KMS-11 (cell line): ENCODE measurements at regions not wholly inside any gene's neighbourhood (a gene's known extent, or its start where the extent isn't known, plus 50 kb on each side); places are given as distances from the start of the nearest gene placed in this dataset.

Source experiments
- H2AFZ ChIP-seq: fragments of 200-600 bp; sonication (generic); 2 replicates; pipeline ENCODE4 v1.6.1; 2016; ENCODE audit warnings: antibody characterized with exemption, mixed run types, low read depth
- H3K27ac ChIP-seq: fragments of 200-600 bp; sonication (generic); 2 replicates; pipeline ENCODE4 v1.6.1; 2016; ENCODE audit warnings: mild to moderate bottlenecking, mixed run types
- H3K27me3 ChIP-seq: fragments of 200-600 bp; sonication (generic); 2 replicates; pipeline ENCODE4 v1.6.1; 2017; ENCODE audit warnings: mild to moderate bottlenecking, low read depth, mixed run types, moderate library complexity; ENCODE audit not compliant: insufficient read depth
- H3K36me3 ChIP-seq: fragments of 200-600 bp; sonication (generic); 2 replicates; pipeline ENCODE4 v1.6.1; 2017; ENCODE audit warnings: mild to moderate bottlenecking, mixed run types; ENCODE audit not compliant: insufficient read depth
- H3K4me1 ChIP-seq: fragments of 200-600 bp; sonication (generic); 2 replicates; pipeline ENCODE4 v1.6.1; 2016; ENCODE audit warnings: mild to moderate bottlenecking, low read depth, mixed run types; ENCODE audit not compliant: poor library complexity, severe bottlenecking
- H3K4me2 ChIP-seq: fragments of 200-600 bp; sonication (generic); 2 replicates; pipeline ENCODE4 v1.7.0; 2016; ENCODE audit warnings: mild to moderate bottlenecking, mixed run types
- H3K4me3 ChIP-seq: fragments of 200-600 bp; sonication (generic); IDR thresholded peaks from 2 replicates; pipeline ENCODE4 v1.6.1; 2017; ENCODE audit warnings: low read depth, low read length, mixed read lengths; ENCODE audit not compliant: insufficient read depth
- H3K79me2 ChIP-seq: fragments of 200-600 bp; sonication (generic); 2 replicates; pipeline ENCODE4 v1.6.1; 2016; ENCODE audit warnings: low read depth, mixed run types; ENCODE audit not compliant: insufficient read depth
- H3K9ac ChIP-seq: fragments of 200-600 bp; sonication (generic); 2 replicates; pipeline ENCODE4 v1.6.1; 2016; ENCODE audit warnings: mild to moderate bottlenecking, mixed run types
- H4K20me1 ChIP-seq: fragments of 200-600 bp; sonication (generic); 2 replicates; pipeline ENCODE4 v1.6.1; 2016; ENCODE audit warnings: mild to moderate bottlenecking, mixed run types; ENCODE audit not compliant: insufficient read depth
- CTCF ChIP-seq: fragments of 200-600 bp; sonication (generic); conservative IDR thresholded peaks from 2 replicates; pipeline ENCODE4 v1.6.1; 2017; ENCODE audit warnings: low read depth, mild to moderate bottlenecking, antibody characterized with exemption, low read length, moderate library complexity, mixed read lengths

- Histone ChIP-seq H3K79me2 (no peaks in the 10 kb centered on the region), H3K4me1 (no peaks in the 10 kb centered on the region), H3K36me3 (no peaks in the 10 kb centered on the region), H3K9ac (no peak overlapping the region), H2AFZ (no peak overlapping the region), H3K4me3 (no peak overlapping the region), H3K27me3 (no peaks in the 10 kb centered on the region), H3K4me2 (no peak overlapping the region), H3K27ac (no peak overlapping the region), H4K20me1 (no peaks in the 10 kb centered on the region)
- peak; percentile 63; the same call in 1 of the 2 replicates for TF ChIP-seq CTCF
These were observed 142.5 kb downstream of the CXXC4 start for GRCh38 chr4:104352211-104352610.

DNA sequence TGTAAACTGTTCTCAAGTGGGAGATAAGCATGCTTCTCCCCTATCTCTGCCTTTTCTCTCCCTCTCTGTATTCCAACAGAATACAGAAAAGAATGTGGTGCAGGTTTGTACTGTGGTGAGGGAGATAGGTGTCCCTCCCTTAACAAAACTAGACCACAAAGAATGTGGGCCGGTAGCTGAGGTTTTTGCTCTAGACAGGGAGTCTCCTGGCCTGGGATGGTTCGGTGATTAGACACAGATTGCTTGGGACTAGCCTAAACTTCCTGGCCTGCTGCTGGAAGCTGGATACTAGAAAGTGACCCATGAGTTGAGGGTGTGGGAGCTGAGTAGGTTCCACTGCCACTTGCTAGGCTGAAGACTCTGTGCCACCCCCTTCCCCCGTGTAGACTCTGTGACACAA, 143.0 kb downstream of the CXXC4 start:
- H3K4me1 ChIP-seq: no peaks in the 10 kb centered on the region
- H3K4me3 ChIP-seq: no peak overlapping the region
- H3K27ac ChIP-seq: no peak overlapping the region
- no peak overlapping the region for H3K9ac ChIP-seq
- H3K79me2 ChIP-seq: no peaks in the 10 kb centered on the region
- H3K27me3 ChIP-seq: no peaks in the 10 kb centered on the region
- H4K20me1 ChIP-seq: no peaks in the 10 kb centered on the region
- H2AFZ ChIP-seq: no peak overlapping the region
- TF ChIP-seq CTCF: no peak
- H3K36me3 ChIP-seq: no peaks in the 10 kb centered on the region
- H3K4me2 ChIP-seq: no peak overlapping the region

GRCh38 chr4:104345598-104346242, 149.0 kb downstream of the CXXC4 start:
- no peaks in the 10 kb centered on the region for H3K36me3 ChIP-seq
- H3K4me1 ChIP-seq: no peaks in the 10 kb centered on the region
- no peak overlapping the region for H2AFZ ChIP-seq
- no peak overlapping the region for H3K4me3 ChIP-seq
- H3K27ac ChIP-seq: no peak overlapping the region
- TF ChIP-seq CTCF: no peak
- no peaks in the 10 kb centered on the region for H4K20me1 ChIP-seq
- H3K4me2 ChIP-seq: no peak overlapping the region
- H3K79me2 ChIP-seq: no peaks in the 10 kb centered on the region
- no peaks in the 10 kb centered on the region for H3K27me3 ChIP-seq
- no peak overlapping the region for H3K9ac ChIP-seq

DNA sequence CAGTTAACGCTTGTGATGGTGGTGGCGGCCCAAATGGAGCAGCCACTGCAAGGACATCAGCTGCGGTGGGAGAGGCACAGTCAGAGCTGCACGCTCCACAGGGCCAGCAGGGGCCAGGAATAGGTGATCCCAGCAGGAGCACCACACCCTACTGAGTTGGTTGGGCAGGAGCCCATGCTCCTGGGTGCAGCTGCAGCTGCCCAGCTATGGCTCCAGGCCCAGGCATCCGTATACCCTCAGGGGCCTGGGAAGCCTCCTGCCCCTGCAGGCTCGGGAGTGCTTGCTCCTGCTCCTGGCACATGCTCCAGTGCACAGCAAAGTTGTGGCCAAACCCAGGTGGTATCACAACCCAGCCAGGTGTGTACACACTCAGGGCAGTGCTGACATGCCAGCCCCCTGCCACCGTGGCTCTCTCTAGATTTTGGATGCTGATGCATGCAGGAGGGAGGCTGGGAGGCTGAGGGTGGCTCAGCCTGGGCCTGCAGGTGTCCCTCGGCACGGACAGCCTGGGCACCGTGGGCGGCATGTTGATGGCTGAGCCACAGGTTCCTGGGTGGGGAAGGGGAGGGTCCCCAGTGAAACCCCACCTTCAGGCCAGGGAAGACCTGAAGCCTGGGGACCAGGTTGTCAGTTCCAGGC, 150.2 kb downstream of the CXXC4 start:
- Histone ChIP-seq H3K4me1 (no peaks in the 10 kb centered on the region), H3K36me3 (no peaks in the 10 kb centered on the region)

More for the DNA sequence above, 150.2 kb downstream of the CXXC4 start:
- H3K27me3 ChIP-seq: no peaks in the 10 kb centered on the region
- no peak overlapping the region for H3K9ac ChIP-seq
- no peaks in the 10 kb centered on the region for H4K20me1 ChIP-seq
- no peak overlapping the region for H2AFZ ChIP-seq
- no peak overlapping the region for H3K27ac ChIP-seq
- no peak for TF ChIP-seq CTCF
- H3K4me2 ChIP-seq: no peak overlapping the region
- no peaks in the 10 kb centered on the region for H3K79me2 ChIP-seq
- H3K4me3 ChIP-seq: no peak overlapping the region
